SK-N-SH treated with all-trans-retinoic acid at 6 μM for 48 hours (cell line): ENCODE measurements at regions not wholly inside any gene's neighbourhood (a gene's known extent, or its start where the extent isn't known, plus 50 kb on each side); places are given as distances from the start of the nearest gene placed in this dataset.

ENCODE experiments used
- ATAC-seq: fragments of 200-7000 bp; cut with Tn5 transposase; 3 replicates; pipeline ENCODE4 v1.9.1; 2020; ENCODE audit warnings: mild to moderate bottlenecking, moderate library complexity
- ARNTL ChIP-seq: fragments of 450-650 bp; formaldehyde crosslinking; IDR thresholded peaks from 2 replicates; pipeline ENCODE4 v1.5.0; 2020; ENCODE audit warnings: low read depth, mild to moderate bottlenecking, moderate library complexity, borderline replicate concordance
- CSDC2 ChIP-seq: fragments of 250-450 bp; sonication (Bioruptor Pico); IDR thresholded peaks from 2 replicates; pipeline ENCODE4 v1.5.0; 2020; ENCODE audit warnings: mild to moderate bottlenecking, moderate library complexity
- GLIS3 ChIP-seq: fragments of 250-450 bp; sonication (Bioruptor Pico); IDR thresholded peaks from 2 replicates; pipeline ENCODE4 v1.5.0; 2020; ENCODE audit warnings: mild to moderate bottlenecking, moderate library complexity
- ISL1 ChIP-seq: fragments of 250-450 bp; sonication (Bioruptor Pico); IDR thresholded peaks from 2 replicates; pipeline ENCODE4 v2.1.2; 2022; ENCODE audit warnings: mild to moderate bottlenecking, moderate library complexity
- OSR1 ChIP-seq: fragments of 250-450 bp; sonication (Bioruptor Pico); IDR thresholded peaks from 2 replicates; pipeline ENCODE4 v1.8.0; 2022; ENCODE audit warnings: moderate library complexity, mild to moderate bottlenecking, inconsistent platforms
- PATZ1 ChIP-seq: fragments of 250-450 bp; sonication (Bioruptor Pico); IDR thresholded peaks from 2 replicates; pipeline ENCODE4 v1.8.0; 2020; ENCODE audit warnings: mild to moderate bottlenecking, moderate library complexity, borderline replicate concordance
- POU6F1 ChIP-seq: fragments of 250-450 bp; sonication (Bioruptor Pico); IDR thresholded peaks from 2 replicates; pipeline ENCODE4 v1.8.0; 2021; ENCODE audit warnings: low read depth, mild to moderate bottlenecking, moderate library complexity, borderline replicate concordance
- RARB ChIP-seq: fragments of 250-450 bp; sonication (Bioruptor Pico); IDR thresholded peaks from 2 replicates; pipeline ENCODE4 v1.8.0; 2021; ENCODE audit warnings: mild to moderate bottlenecking, moderate library complexity
- SNAI2 ChIP-seq: fragments of 250-450 bp; sonication (Bioruptor Pico); IDR thresholded peaks from 2 replicates; pipeline ENCODE4 v1.5.0; 2020; ENCODE audit warnings: mild to moderate bottlenecking, moderate library complexity
- TCF4 ChIP-seq: fragments of 250-450 bp; sonication (Bioruptor Pico); IDR thresholded peaks from 2 replicates; pipeline ENCODE4 v1.8.0; 2021; ENCODE audit warnings: mild to moderate bottlenecking, moderate library complexity, borderline replicate concordance
- TOX ChIP-seq: fragments of 250-450 bp; sonication (Bioruptor Pico); IDR thresholded peaks from 2 replicates; pipeline ENCODE4 v1.8.0; 2021; ENCODE audit warnings: mild to moderate bottlenecking, moderate library complexity, borderline replicate concordance
- TSHZ2 ChIP-seq: fragments of 250-450 bp; sonication (Bioruptor Pico); IDR thresholded peaks from 2 replicates; pipeline ENCODE4 v1.5.0; 2020; ENCODE audit warnings: mild to moderate bottlenecking, moderate library complexity
- ZC3H10 ChIP-seq: fragments of 250-450 bp; sonication (Bioruptor Pico); IDR thresholded peaks from 2 replicates; pipeline ENCODE4 v1.5.1; 2021; ENCODE audit warnings: mild to moderate bottlenecking, moderate library complexity
- ZFP3 ChIP-seq: fragments of 250-450 bp; sonication (Bioruptor Pico); IDR thresholded peaks from 2 replicates; pipeline ENCODE4 v1.5.0; 2020; ENCODE audit warnings: mild to moderate bottlenecking, moderate library complexity
- ZFP30 ChIP-seq: fragments of 450-650 bp; formaldehyde crosslinking; IDR thresholded peaks from 2 replicates; pipeline ENCODE4 v1.5.0; 2022; ENCODE audit warnings: mild to moderate bottlenecking, moderate library complexity
- ZNF565 ChIP-seq: fragments of 450-650 bp; formaldehyde crosslinking; conservative IDR thresholded peaks from 2 replicates; pipeline ENCODE4 v1.5.0; 2020; ENCODE audit warnings: low read depth, mild to moderate bottlenecking, moderate library complexity
- ZNF70 ChIP-seq: fragments of 450-650 bp; formaldehyde crosslinking; IDR thresholded peaks from 2 replicates; pipeline ENCODE4 v1.5.0; 2020; ENCODE audit warnings: mild to moderate bottlenecking, moderate library complexity
- ZNF8 ChIP-seq: fragments of 450-650 bp; formaldehyde crosslinking; IDR thresholded peaks from 2 replicates; pipeline ENCODE4 v1.5.0; 2020; ENCODE audit warnings: mild to moderate bottlenecking, moderate library complexity
- TF ChIP-seq, protein P1 (sequence below): fragments of 250-450 bp; sonication (Bioruptor Pico); IDR thresholded peaks from 2 replicates; pipeline ENCODE4 v1.5.1; 2020; ENCODE audit warnings: low read depth, mild to moderate bottlenecking, moderate library complexity

DNA sequence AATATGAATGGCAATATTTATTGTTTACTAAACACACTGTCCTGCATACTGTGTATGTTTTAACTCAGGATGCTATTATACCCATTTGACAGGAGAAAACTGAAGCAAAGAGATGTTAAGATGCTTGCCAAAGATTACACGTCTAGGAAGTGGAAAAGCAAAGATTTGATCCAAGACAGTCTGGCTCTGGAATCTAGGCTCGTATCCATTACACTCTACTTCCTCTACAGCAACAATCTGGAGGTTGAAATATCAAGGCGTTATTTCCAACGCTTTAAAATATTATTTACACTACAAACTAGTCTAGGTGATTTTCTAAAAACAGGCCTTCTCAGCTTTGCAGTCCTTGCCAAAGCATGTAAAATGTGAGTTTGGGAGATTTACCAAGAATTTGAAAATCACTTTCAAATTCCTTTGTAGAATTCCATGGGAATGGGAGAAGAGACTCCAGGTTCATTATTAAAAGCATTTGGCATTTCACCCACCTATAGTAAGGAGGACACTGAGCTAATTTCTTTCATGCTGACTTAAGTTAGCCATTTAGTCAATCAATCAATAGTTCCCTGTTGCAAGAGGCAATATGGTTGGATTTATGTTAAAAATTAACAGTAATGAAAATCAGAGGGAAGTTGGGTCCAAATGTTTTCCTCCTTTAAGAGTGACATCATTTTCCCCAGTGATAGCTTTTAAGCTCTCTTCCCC is 356.3 kb upstream of the SMARCA2 start:
- ATAC-seq, result no peak
- no peak for TF ChIP-seq ZC3H10 (CRISPR knock-in tag)
- no peak for TF ChIP-seq OSR1 (CRISPR knock-in tag)
- no peak for TF ChIP-seq ZNF8 (CRISPR knock-in tag)
- TF ChIP-seq GLIS3, result no peak
- no peak for TF ChIP-seq TOX
- TF ChIP-seq SNAI2 (CRISPR knock-in tag), result no peak
- no peak for TF ChIP-seq PATZ1 (CRISPR knock-in tag)
- TF ChIP-seq ZNF565 (CRISPR knock-in tag), result no peak
- TF ChIP-seq RARB (CRISPR knock-in tag), result no peak
- TF ChIP-seq ARNTL (CRISPR knock-in tag), result no peak
- no peak for TF ChIP-seq POU6F1

- ATAC-seq, result no peak
- TF ChIP-seq ZNF8 (CRISPR knock-in tag) (no peak), ZNF565 (CRISPR knock-in tag) (no peak), ZFP3 (CRISPR knock-in tag) (no peak), ZNF70 (CRISPR knock-in tag) (no peak), PATZ1 (CRISPR knock-in tag) (no peak), RARB (CRISPR knock-in tag) (no peak), ISL1 (no peak), TCF4 (CRISPR knock-in tag) (no peak), TSHZ2 (no peak), OSR1 (CRISPR knock-in tag) (no peak)
- TF ChIP-seq, protein P1, sequence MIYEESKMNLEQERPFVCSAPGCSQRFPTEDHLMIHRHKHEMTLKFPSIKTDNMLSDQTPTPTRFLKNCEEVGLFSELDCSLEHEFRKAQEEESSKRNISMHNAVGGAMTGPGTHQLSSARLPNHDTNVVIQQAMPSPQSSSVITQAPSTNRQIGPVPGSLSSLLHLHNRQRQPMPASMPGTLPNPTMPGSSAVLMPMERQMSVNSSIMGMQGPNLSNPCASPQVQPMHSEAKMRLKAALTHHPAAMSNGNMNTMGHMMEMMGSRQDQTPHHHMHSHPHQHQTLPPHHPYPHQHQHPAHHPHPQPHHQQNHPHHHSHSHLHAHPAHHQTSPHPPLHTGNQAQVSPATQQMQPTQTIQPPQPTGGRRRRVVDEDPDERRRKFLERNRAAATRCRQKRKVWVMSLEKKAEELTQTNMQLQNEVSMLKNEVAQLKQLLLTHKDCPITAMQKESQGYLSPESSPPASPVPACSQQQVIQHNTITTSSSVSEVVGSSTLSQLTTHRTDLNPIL (CRISPR knock-in tag), result no peak
Measured at GRCh38 chr9:1659363-1659690, 355.8 kb upstream of the SMARCA2 start.

DNA sequence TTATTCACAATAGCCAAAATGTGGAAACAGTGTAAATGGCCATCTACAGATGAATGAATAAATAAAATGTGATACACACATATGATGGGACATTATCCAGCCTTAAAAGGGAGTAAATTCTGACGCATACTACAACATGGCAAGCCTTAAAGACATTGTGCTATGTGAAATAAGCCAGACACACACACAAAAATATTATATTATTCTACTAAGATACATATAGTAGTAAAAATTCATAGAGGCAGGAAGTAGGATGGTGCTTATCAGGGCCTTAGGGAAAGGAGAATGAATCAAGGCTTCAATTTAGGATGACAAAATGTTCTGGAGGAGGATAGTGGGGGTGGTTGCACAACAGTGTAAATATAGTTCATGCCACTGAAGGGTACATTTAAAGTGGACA is 346.7 kb upstream of the SMARCA2 start:
- no peak for TF ChIP-seq ZFP3 (CRISPR knock-in tag)
- no peak for TF ChIP-seq ZNF8 (CRISPR knock-in tag)
- TF ChIP-seq CSDC2, result no peak
- no peak for TF ChIP-seq TSHZ2
- no peak for TF ChIP-seq GLIS3
- TF ChIP-seq SNAI2 (CRISPR knock-in tag), result no peak
- no peak for TF ChIP-seq RARB (CRISPR knock-in tag)
- no peak for TF ChIP-seq TCF4 (CRISPR knock-in tag)
- TF ChIP-seq ZFP30 (CRISPR knock-in tag), result no peak
- ATAC-seq, result no peak
